Bronchial epithelial cell (primary cell): ENCODE measurements at regions not wholly inside any gene's neighbourhood (a gene's known extent, or its start where the extent isn't known, plus 50 kb on each side); places are given as distances from the start of the nearest gene placed in this dataset.

Experiments
- DNase-seq: peaks from one replicate; pipeline ENCODE4 v3.0.0-alpha.2; 2010; ENCODE audit warnings: low read depth
- FAIRE-seq: peaks from 2 replicates; lab custom pipeline; 2011; peaks lifted over from hg19 to GRCh38; lab: Jason Lieb, UNC
- H3K27me3 ChIP-seq: 2 replicates; pipeline ENCODE4 v1.5.1; 2011; ENCODE audit warnings: low read length; ENCODE audit not compliant: control insufficient read depth, insufficient read depth
- H3K36me3 ChIP-seq: 2 replicates; pipeline ENCODE4 v1.5.1; 2011; ENCODE audit warnings: low read length; ENCODE audit not compliant: control insufficient read depth, insufficient read depth
- H3K4me3 ChIP-seq: 2 replicates; pipeline ENCODE4 v1.5.1; 2011; ENCODE audit warnings: mild to moderate bottlenecking, low read depth, low read length, control low read depth
- TF ChIP-seq, protein P1 (sequence below): IDR thresholded peaks from 2 replicates; pipeline ENCODE4 v1.5.1; 2011; ENCODE audit warnings: mild to moderate bottlenecking, moderate library complexity, low read length, control low read depth, inconsistent platforms; ENCODE audit not compliant: insufficient read depth, severe bottlenecking

DNA sequence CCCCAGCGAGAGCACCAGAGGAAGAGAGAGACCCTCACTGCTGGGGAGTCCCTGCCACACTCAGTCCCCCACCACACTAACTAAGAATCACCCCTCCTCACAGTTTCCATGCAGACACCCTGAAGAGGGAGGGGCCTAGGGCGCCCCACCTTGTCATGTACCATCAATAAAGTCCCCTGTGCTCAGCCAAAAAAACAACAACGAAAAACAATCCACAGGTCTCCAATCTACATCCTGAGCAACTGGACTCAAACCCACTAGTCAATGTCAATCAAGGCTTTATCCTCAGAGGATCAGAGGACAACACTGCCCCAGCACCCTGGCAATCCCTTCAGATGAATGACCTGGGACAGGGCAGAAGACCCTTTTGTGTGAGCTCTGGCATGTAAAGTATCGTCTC, 210.1 kb upstream of the MSX2 start:
- TF ChIP-seq, protein P1, sequence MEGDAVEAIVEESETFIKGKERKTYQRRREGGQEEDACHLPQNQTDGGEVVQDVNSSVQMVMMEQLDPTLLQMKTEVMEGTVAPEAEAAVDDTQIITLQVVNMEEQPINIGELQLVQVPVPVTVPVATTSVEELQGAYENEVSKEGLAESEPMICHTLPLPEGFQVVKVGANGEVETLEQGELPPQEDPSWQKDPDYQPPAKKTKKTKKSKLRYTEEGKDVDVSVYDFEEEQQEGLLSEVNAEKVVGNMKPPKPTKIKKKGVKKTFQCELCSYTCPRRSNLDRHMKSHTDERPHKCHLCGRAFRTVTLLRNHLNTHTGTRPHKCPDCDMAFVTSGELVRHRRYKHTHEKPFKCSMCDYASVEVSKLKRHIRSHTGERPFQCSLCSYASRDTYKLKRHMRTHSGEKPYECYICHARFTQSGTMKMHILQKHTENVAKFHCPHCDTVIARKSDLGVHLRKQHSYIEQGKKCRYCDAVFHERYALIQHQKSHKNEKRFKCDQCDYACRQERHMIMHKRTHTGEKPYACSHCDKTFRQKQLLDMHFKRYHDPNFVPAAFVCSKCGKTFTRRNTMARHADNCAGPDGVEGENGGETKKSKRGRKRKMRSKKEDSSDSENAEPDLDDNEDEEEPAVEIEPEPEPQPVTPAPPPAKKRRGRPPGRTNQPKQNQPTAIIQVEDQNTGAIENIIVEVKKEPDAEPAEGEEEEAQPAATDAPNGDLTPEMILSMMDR, result no peak
- no peaks in the 10 kb centered on the region for H3K36me3 ChIP-seq
- H3K27me3 ChIP-seq, result no peaks in the 10 kb centered on the region
- no peak overlapping the region for H3K4me3 ChIP-seq
- no peak for FAIRE-seq
- DNase-seq, result no peak

DNA sequence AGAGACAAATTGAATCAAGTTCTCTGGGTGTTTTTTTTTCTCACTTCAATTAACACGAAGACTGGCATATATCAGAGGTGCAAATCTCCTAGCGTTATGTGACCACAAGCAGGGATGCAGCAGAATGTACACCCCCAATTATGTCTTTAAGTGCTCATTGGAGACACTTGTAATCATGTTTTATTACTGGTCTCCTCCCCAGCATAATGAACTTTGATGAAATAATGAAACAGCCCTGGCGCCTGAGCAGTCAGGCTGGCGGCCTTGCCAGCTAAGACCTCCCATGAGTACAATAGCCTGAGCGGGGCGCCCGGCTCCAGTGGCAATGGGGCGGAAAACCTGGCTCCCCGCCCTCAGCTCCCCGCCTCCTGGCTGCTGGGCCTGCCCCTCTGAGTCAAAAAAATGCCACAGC, 209.4 kb upstream of the MSX2 start:
- Histone ChIP-seq H3K27me3 (no peaks in the 10 kb centered on the region), H3K4me3 (no peak overlapping the region), H3K36me3 (no peaks in the 10 kb centered on the region)
- FAIRE-seq (no peak), DNase-seq (no peak)
- TF ChIP-seq, protein P1, result no peak

DNA sequence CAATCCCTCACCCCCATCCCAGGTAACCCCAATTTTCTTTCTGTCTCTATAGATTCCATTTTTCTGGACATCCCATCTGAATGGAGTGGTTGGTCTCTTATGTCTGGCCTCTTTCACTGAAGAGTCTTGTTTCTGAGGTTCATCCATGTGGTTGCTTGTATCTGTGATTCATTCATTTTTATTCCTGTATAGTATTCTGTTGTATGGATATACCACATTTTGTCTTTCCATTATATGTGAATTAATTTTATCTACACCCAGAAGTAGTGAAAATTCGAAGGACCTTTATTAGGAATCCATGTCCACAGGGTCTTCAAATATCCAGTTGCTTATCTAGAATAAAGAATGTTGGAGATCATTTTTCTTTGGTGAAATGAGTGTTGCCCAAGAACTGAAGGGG, 207.6 kb upstream of the MSX2 start:
- Histone ChIP-seq H3K27me3 (no peaks in the 10 kb centered on the region), H3K4me3 (no peak overlapping the region), H3K36me3 (no peaks in the 10 kb centered on the region)
- FAIRE-seq (no peak), DNase-seq (no peak)
- TF ChIP-seq, protein P1, result no peak

DNA sequence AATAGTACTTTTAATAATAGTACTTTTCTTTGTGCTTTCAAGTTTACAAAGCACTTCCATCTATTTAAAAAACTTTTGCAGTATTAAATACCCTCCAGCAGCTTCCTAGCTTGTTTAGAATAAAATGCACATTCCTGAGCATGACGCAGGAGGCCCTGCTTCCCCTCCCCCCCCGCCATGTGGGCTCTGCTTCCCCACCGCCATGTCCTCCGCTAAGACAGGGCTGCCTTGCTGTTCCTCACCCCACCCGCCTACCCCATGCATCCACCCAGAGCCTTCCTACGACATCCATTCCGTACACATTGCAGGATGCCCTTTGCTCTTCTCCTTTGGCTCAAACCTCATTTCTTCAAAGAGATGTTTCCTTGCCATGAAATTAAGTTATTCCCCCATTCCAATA, 205.9 kb upstream of the MSX2 start:
- TF ChIP-seq, protein P1, result no peak

DNA sequence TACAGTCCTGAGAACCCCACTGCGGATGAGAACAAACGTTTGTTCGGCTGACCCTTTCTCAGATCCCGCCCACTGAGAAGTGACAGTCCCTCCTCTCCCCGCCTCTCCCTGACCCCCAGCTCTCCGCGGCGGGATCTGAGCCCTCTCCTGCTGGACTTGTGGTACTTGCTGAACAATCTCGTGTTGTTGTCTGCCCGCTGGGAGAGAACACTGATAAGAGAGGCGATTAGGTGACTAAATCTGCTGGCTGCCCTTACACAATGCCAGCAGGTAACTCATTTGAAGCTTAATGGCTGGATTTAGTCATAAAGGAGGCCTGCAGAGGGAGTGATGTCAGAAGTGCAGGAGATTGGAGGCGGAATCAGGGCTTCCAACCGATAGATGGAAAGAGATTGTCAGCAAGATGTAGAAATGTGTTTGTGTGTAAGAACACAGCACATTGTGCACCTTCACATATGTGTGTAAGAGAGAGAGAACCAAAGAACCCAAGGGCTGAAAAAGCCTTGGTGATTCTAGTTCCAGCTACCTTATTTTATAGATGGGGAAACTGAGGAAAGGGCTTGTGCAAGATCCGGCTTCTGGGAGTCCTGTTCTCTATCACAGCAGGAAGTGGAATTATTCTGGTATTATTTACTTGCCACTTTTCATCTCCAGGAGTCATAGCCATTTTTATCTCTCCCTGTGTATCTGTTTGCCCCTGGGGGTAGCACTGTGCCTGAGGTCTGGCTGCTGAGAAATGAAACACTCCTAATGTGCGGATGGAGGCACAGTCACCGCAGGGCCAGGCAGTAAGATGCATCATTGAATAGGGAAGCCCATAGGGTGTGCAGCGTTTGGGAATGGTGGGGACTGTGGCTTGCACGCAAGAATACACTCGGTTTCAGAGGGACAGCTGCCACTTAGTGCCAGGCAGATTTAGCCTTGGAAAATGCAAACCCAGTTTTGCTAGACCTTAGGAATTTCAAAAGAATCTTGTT, 203.7 kb upstream of the MSX2 start:
- TF ChIP-seq, protein P1, result peak; percentile 2
- Histone ChIP-seq H3K36me3 (no peaks in the 10 kb centered on the region), H3K27me3 (no peaks in the 10 kb centered on the region), H3K4me3 (no peak overlapping the region)
- peak; percentile 77 for DNase-seq
- FAIRE-seq, result no peak

More for the DNA sequence above, 205.9 kb upstream of the MSX2 start:
- no peak overlapping the region for H3K4me3 ChIP-seq
- no peak for FAIRE-seq
- no peaks in the 10 kb centered on the region for H3K27me3 ChIP-seq
- H3K36me3 ChIP-seq, result no peaks in the 10 kb centered on the region
- no peak for DNase-seq
